ENCODE measurements at regions not wholly inside any gene's neighbourhood (a gene's known extent, or its start where the extent isn't known, plus 50 kb on each side); places are given as distances from the start of the nearest gene placed in this dataset.
"Not testable (repeated sequence)": the region's sequence is repeated elsewhere in the genome, so short reads cannot be mapped to it uniquely, and the experiment has no call there.

GRCh38 chr6:167420177-167420576 is 95.3 kb downstream of the TTLL2 start:
- Histone ChIP-seq H3K4me1 (ENCODE audit: control insufficient read depth in 1 of 2, low read depth in 2 of 2) (no peaks in the 10 kb centered on the region), H3K27me3 (replicated peaks; ENCODE audit: insufficient read depth) (no peaks in the 10 kb centered on the region), H3K27ac (no peak overlapping the region), H3K36me3 (no peaks in the 10 kb centered on the region), H3K9me3 (no peaks in the 10 kb centered on the region), H3K4me3 (no peak overlapping the region)
- no peak for ATAC-seq (ENCODE audit: insufficient number of reproducible peaks, low FRiP score, low read depth)
- DNase-seq (ENCODE audit: low spot score) = no peak
- no peak for TF ChIP-seq CTCF (IDR thresholded peaks at IDR 0.05)

GRCh38 chr6:167420858-167421766 is 96.2 kb downstream of the TTLL2 start:
- Histone ChIP-seq H3K36me3 (no peaks in the 10 kb centered on the region), H3K4me1 (ENCODE audit: control insufficient read depth in 1 of 2, low read depth in 2 of 2) (no peaks in the 10 kb centered on the region), H3K9me3 (no peaks in the 10 kb centered on the region), H3K27ac (no peak overlapping the region), H3K27me3 (replicated peaks; ENCODE audit: insufficient read depth) (no peaks in the 10 kb centered on the region), H3K4me3 (no peak overlapping the region)
- ATAC-seq (ENCODE audit: insufficient number of reproducible peaks, low FRiP score, low read depth) = no peak
- no peak for DNase-seq (ENCODE audit: low spot score)
- TF ChIP-seq CTCF (IDR thresholded peaks at IDR 0.05) = no peak

- H3K4me3 ChIP-seq; H3K36me3 ChIP-seq; ATAC-seq (ENCODE audit: insufficient number of reproducible peaks, low FRiP score, low read depth); H3K27me3 ChIP-seq (replicated peaks; ENCODE audit: insufficient read depth); H3K4me1 ChIP-seq (ENCODE audit: control insufficient read depth in 1 of 2, low read depth in 2 of 2); H3K9me3 ChIP-seq; H3K27ac ChIP-seq; DNase-seq (ENCODE audit: low spot score): not testable (repeated sequence)
Observed at GRCh38 chr6:167421944-167422343, 97.1 kb downstream of the TTLL2 start.

GRCh38 chr6:167422934-167423333 is 98.0 kb downstream of the TTLL2 start:
- Histone ChIP-seq H3K27ac (no peak overlapping the region), H3K4me3 (no peak overlapping the region), H3K36me3 (no peaks in the 10 kb centered on the region), H3K9me3 (no peaks in the 10 kb centered on the region), H3K27me3 (replicated peaks; ENCODE audit: insufficient read depth) (no peaks in the 10 kb centered on the region), H3K4me1 (ENCODE audit: control insufficient read depth in 1 of 2, low read depth in 2 of 2) (no peaks in the 10 kb centered on the region)
- ATAC-seq (ENCODE audit: insufficient number of reproducible peaks, low FRiP score, low read depth) (no peak), DNase-seq (ENCODE audit: low spot score) (no peak)
- TF ChIP-seq CTCF (IDR thresholded peaks at IDR 0.05) = no peak

GRCh38 chr6:167424060-167424673 is 99.3 kb downstream of the TTLL2 start:
- H3K27me3 ChIP-seq (replicated peaks; ENCODE audit: insufficient read depth) = no peaks in the 10 kb centered on the region
- no peaks in the 10 kb centered on the region for H3K36me3 ChIP-seq
- no peaks in the 10 kb centered on the region for H3K4me1 ChIP-seq (ENCODE audit: control insufficient read depth in 1 of 2, low read depth in 2 of 2)
- TF ChIP-seq CTCF (IDR thresholded peaks at IDR 0.05) = no peak
- no peaks in the 10 kb centered on the region for H3K9me3 ChIP-seq
- no peak overlapping the region for H3K27ac ChIP-seq
- DNase-seq (ENCODE audit: low spot score) (no peak), ATAC-seq (ENCODE audit: insufficient number of reproducible peaks, low FRiP score, low read depth) (no peak)
- no peak overlapping the region for H3K4me3 ChIP-seq
